ENCODE measurements at regions not wholly inside any gene's neighbourhood (a gene's known extent, or its start where the extent isn't known, plus 50 kb on each side); places are given as distances from the start of the nearest gene placed in this dataset.

DNA sequence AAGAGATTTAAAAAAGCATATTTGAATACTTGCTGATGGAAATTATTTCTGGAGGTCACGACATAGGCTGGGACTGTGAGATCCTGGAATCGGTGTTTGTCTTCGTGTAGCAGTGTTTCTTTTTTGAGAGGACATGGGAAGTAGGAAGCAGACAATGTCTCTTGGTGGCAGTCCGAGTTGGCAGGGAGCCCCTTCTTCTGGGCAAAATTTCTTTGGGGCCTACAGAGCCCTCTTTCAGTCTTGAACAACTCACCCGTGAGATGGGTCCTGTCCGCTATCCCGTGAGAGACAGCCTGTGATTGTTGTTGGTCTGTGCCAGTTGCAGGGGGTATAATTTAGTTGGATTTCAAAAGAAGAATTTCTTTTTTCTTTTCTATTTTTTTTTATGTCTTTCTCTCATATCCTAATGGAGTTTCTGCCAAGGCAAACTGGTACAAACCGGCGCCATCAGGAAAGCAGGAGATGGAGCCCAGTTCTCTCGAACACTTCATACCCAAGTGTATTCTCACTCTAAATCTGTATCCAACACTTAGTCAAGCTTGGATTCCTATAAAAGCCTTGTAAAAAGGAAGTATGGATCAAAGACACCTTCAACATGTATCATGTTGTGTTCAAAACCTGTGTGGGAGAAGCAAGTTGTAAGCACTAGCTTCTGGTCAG, 785.1 kb downstream of the MAFB start:
- TF ChIP-seq, protein P1, sequence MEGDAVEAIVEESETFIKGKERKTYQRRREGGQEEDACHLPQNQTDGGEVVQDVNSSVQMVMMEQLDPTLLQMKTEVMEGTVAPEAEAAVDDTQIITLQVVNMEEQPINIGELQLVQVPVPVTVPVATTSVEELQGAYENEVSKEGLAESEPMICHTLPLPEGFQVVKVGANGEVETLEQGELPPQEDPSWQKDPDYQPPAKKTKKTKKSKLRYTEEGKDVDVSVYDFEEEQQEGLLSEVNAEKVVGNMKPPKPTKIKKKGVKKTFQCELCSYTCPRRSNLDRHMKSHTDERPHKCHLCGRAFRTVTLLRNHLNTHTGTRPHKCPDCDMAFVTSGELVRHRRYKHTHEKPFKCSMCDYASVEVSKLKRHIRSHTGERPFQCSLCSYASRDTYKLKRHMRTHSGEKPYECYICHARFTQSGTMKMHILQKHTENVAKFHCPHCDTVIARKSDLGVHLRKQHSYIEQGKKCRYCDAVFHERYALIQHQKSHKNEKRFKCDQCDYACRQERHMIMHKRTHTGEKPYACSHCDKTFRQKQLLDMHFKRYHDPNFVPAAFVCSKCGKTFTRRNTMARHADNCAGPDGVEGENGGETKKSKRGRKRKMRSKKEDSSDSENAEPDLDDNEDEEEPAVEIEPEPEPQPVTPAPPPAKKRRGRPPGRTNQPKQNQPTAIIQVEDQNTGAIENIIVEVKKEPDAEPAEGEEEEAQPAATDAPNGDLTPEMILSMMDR (IDR thresholded peaks at IDR 0.05): no peak
- no peak for TF ChIP-seq EP300 (IDR thresholded peaks at IDR 0.05)

Measured in tibial nerve (tissue), 4 donors.